ENCODE measurements at regions not wholly inside any gene's neighbourhood (a gene's known extent, or its start where the extent isn't known, plus 50 kb on each side); places are given as distances from the start of the nearest gene placed in this dataset.

DNA sequence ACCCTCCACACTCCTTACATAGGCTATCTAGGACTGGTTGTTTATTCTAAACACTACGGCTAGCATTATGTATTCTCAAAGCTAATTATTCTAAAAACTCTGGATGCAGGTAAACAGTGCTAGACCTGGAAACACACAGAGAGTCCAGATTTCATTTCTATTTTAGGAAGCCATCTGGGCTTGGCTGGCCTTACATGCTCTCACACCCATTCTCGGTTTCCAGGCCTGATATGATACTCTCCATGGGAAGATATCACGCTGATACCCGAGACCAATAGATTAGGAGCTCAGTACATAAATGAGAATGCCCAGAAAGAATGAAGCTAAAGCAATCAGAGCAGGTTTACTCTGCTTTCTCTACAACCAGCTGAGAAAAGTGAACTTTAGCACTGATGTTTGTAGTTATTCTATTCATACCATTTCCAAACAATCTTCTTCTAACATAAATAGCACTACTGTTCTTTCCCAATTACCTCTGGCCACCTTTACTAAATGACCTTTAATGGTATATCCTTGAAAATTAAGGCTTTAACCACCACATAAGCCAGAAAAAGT is 973.3 kb downstream of the PCDH18 start:
- TF ChIP-seq, protein P1, sequence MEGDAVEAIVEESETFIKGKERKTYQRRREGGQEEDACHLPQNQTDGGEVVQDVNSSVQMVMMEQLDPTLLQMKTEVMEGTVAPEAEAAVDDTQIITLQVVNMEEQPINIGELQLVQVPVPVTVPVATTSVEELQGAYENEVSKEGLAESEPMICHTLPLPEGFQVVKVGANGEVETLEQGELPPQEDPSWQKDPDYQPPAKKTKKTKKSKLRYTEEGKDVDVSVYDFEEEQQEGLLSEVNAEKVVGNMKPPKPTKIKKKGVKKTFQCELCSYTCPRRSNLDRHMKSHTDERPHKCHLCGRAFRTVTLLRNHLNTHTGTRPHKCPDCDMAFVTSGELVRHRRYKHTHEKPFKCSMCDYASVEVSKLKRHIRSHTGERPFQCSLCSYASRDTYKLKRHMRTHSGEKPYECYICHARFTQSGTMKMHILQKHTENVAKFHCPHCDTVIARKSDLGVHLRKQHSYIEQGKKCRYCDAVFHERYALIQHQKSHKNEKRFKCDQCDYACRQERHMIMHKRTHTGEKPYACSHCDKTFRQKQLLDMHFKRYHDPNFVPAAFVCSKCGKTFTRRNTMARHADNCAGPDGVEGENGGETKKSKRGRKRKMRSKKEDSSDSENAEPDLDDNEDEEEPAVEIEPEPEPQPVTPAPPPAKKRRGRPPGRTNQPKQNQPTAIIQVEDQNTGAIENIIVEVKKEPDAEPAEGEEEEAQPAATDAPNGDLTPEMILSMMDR (IDR thresholded peaks at IDR 0.05) = no peak
- DNase-seq (ENCODE audit: extremely low spot score, unreplicated experiment) = no peak
- H3K27ac Mint-ChIP-seq (ENCODE audit: unreplicated experiment) = no peak overlapping the region
- no peak overlapping the region for H3K4me3 Mint-ChIP-seq (ENCODE audit: unreplicated experiment)
- H3K36me3 Mint-ChIP-seq (ENCODE audit: unreplicated experiment) = no peaks in the 10 kb centered on the region
- H3K27me3 Mint-ChIP-seq (ENCODE audit: unreplicated experiment) = no peaks in the 10 kb centered on the region
- H3K9me3 Mint-ChIP-seq (ENCODE audit: unreplicated experiment) = no peaks in the 10 kb centered on the region
- H3K4me1 Mint-ChIP-seq (ENCODE audit: unreplicated experiment) = peaks cover 19% of the 10 kb centered on the region

DNA sequence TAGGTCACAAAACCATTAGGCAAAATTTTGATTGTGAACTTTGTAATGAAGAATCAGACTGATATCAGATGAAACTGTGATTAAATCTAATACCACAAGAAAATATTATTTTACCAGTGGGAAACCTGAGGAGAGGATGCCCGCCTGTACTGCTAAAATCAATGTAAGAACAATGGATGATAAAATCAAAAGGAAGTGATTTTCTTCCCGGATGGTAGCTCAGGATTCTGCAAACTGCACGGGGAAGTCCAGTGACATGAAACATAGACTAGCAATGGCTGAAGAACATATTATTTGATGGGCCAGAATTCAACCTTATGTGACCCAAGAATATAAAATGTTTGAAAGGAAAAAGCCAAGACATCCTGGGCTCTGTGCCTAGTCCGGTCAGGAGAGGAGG is 974.9 kb downstream of the PCDH18 start:
- TF ChIP-seq, protein P1 (IDR thresholded peaks at IDR 0.05) = no peak
- Mint-ChIP-seq H3K27me3 (ENCODE audit: unreplicated experiment) (no peaks in the 10 kb centered on the region), H3K9me3 (ENCODE audit: unreplicated experiment) (no peaks in the 10 kb centered on the region)

DNA sequence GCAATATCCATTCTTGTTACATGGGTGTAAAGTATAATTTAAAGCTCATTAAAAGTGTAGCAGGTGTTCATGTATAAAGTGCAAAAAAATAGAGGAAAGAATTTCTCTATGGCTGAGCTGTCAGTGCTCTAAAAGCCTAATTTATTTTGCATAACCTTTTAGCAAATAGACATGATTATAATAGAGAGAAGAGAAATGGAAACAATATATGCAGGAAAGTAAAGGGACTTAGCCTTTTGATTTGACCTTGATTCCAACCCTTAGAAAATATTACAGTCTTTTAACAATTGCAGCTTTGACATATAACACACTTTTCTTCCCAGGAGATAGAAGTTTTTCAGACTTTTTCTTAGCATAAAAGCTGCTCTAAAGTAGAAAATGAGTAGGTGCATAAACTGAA is 978.3 kb downstream of the PCDH18 start:
- Mint-ChIP-seq H3K9me3 (ENCODE audit: unreplicated experiment) (no peaks in the 10 kb centered on the region), H3K4me3 (ENCODE audit: unreplicated experiment) (no peak overlapping the region), H3K36me3 (ENCODE audit: unreplicated experiment) (no peaks in the 10 kb centered on the region), H3K27ac (ENCODE audit: unreplicated experiment) (no peak overlapping the region), H3K4me1 (ENCODE audit: unreplicated experiment) (no peaks in the 10 kb centered on the region), H3K27me3 (ENCODE audit: unreplicated experiment) (no peaks in the 10 kb centered on the region)
- no peak for DNase-seq (ENCODE audit: extremely low spot score, unreplicated experiment)
- TF ChIP-seq, protein P1 (IDR thresholded peaks at IDR 0.05) = no peak

More for the DNA sequence above, 974.9 kb downstream of the PCDH18 start:
- H3K4me3 Mint-ChIP-seq (ENCODE audit: unreplicated experiment) = no peak overlapping the region
- no peak overlapping the region for H3K27ac Mint-ChIP-seq (ENCODE audit: unreplicated experiment)
- no peaks in the 10 kb centered on the region for H3K36me3 Mint-ChIP-seq (ENCODE audit: unreplicated experiment)
- H3K4me1 Mint-ChIP-seq (ENCODE audit: unreplicated experiment) = peaks cover 7% of the 10 kb centered on the region
- no peak for DNase-seq (ENCODE audit: extremely low spot score, unreplicated experiment)

DNA sequence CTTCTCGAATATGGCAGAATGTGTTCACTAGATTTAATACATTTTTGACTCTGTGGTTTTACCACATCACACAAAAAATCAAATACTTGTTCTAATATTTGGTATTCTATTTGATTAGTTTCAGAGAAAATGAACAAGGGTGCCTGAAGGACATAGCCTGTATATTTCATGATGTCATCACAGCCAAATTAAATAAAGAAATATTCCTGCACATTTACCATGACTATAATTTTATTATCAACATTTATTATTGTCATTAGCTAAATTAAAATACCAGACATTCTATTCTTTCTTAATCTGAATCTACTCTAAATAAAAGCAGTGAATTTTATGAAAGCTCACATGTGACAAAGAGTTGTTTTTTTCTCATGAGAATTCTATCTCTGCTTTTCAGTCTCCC is 980.5 kb downstream of the PCDH18 start:
- no peak overlapping the region for H3K27ac Mint-ChIP-seq (ENCODE audit: unreplicated experiment)
- H3K4me3 Mint-ChIP-seq (ENCODE audit: unreplicated experiment) = no peak overlapping the region
- H3K27me3 Mint-ChIP-seq (ENCODE audit: unreplicated experiment) = no peaks in the 10 kb centered on the region
- TF ChIP-seq, protein P1 (IDR thresholded peaks at IDR 0.05) = no peak
- no peaks in the 10 kb centered on the region for H3K9me3 Mint-ChIP-seq (ENCODE audit: unreplicated experiment)
- DNase-seq (ENCODE audit: extremely low spot score, unreplicated experiment) = no peak
- no peaks in the 10 kb centered on the region for H3K36me3 Mint-ChIP-seq (ENCODE audit: unreplicated experiment)
- H3K4me1 Mint-ChIP-seq (ENCODE audit: unreplicated experiment) = no peaks in the 10 kb centered on the region

DNA sequence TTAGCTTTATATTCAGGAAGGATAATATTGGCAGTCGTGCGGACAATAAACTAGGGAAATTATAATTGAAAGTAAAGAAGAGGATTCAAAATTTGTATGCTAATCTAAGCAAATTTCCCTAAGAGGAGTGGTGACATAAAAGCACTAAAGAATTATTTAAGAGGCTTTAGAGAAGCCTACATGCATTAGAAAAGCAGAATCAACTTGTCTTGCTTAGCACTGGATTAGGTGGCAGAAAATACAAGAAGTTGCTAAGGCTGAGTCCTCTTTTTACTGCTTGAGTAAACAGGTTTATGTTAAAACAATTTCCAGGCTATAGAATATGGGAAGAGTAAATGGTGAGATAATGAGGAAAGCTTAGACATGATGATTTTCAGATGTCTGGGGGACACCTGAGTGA is 991.5 kb downstream of the PCDH18 start:
- no peaks in the 10 kb centered on the region for H3K9me3 Mint-ChIP-seq (ENCODE audit: unreplicated experiment)
- DNase-seq (ENCODE audit: extremely low spot score, unreplicated experiment) = no peak
- H3K4me1 Mint-ChIP-seq (ENCODE audit: unreplicated experiment) = no peaks in the 10 kb centered on the region
- TF ChIP-seq, protein P1 (IDR thresholded peaks at IDR 0.05) = no peak
- H3K4me3 Mint-ChIP-seq (ENCODE audit: unreplicated experiment) = no peak overlapping the region
- H3K27me3 Mint-ChIP-seq (ENCODE audit: unreplicated experiment) = no peaks in the 10 kb centered on the region
- no peak overlapping the region for H3K27ac Mint-ChIP-seq (ENCODE audit: unreplicated experiment)
- no peaks in the 10 kb centered on the region for H3K36me3 Mint-ChIP-seq (ENCODE audit: unreplicated experiment)
